SK-N-SH (cell line): ENCODE measurements at regions not wholly inside any gene's neighbourhood (a gene's known extent, or its start where the extent isn't known, plus 50 kb on each side); places are given as distances from the start of the nearest gene placed in this dataset.

Source experiments
- CTCF ChIA-PET: fragments of 300-600, 350-600 bp; formaldehyde crosslinking; extraction: SDS; loops from one replicate; lab custom pipeline; 2021; lab: Yijun Ruan, JAX
- POLR2A ChIA-PET: fragments of 350-600 bp; sonication (Branson Sonifier 250); formaldehyde crosslinking; extraction: SDS; loops from one replicate; lab custom pipeline; 2020; ENCODE audit warnings: antibody characterized with exemption, inconsistent platforms; lab: Yijun Ruan, JAX
- DNase-seq: peaks from one replicate; pipeline ENCODE4 v3.0.0; 2012
- H2AFZ ChIP-seq: fragments of 200-600 bp; sonication (generic); 2 replicates; pipeline ENCODE4 v1.8.1; 2016; ENCODE audit warnings: antibody characterized with exemption, mild to moderate bottlenecking, low read depth
- H3F3A ChIP-seq: fragments of 200-600 bp; sonication (generic); replicated peaks from 2 replicates; pipeline ENCODE3; 2016; ENCODE audit warnings: antibody characterized with exemption, mild to moderate bottlenecking; ENCODE audit not compliant: insufficient read depth
- H3K27ac ChIP-seq, 2 experiments: fragments of 200-500 bp in 1 of 2; fragments of 200-600 bp in 1 of 2; sonication (Bioruptor generic) in 1 of 2; sonication (generic), shearing (Covaris generic) in 1 of 2; 2 replicates each; pipeline versions ENCODE4 v1.5.1 to v1.6.1; 2014 to 2016; ENCODE audit warnings: low read depth in 2 of 2, inconsistent platforms in 1 of 2, low read length in 1 of 2, mild to moderate bottlenecking in 1 of 2, mixed read lengths in 1 of 2
- H3K27me3 ChIP-seq: fragments of 200-600 bp; sonication (generic), shearing (Covaris generic); 2 replicates; pipeline ENCODE4 v1.6.1; 2016; ENCODE audit warnings: mixed run types; ENCODE audit not compliant: insufficient read depth
- H3K36me3 ChIP-seq, 2 experiments: fragments of 200-500 bp in 1 of 2; fragments of 200-600 bp in 1 of 2; sonication (Bioruptor generic) in 1 of 2; sonication (generic) in 1 of 2; replicated peaks in 1 of 2; 2 replicates each; pipeline versions ENCODE3 to v1.5.1; 2014 to 2016; ENCODE audit warnings: low read length in 1 of 2, mild to moderate bottlenecking in 1 of 2; ENCODE audit not compliant: insufficient read depth in 2 of 2, control insufficient read depth in 1 of 2
- H3K4me1 ChIP-seq, 2 experiments: fragments of 200-500 bp in 1 of 2; fragments of 200-600 bp in 1 of 2; sonication (Bioruptor generic) in 1 of 2; sonication (generic), shearing (Covaris generic) in 1 of 2; 2 replicates each; pipeline versions ENCODE4 v1.5.1 to v1.6.1; 2014 to 2016; ENCODE audit warnings: low read depth in 1 of 2, low read length in 1 of 2, mixed run types in 1 of 2; ENCODE audit not compliant: insufficient read depth in 2 of 2, control insufficient read depth in 1 of 2
- H3K4me2 ChIP-seq: fragments of 200-600 bp; sonication (generic), shearing (Covaris generic); 2 replicates; pipeline ENCODE4 v1.6.1; 2017; ENCODE audit warnings: mixed run types
- H3K4me3 ChIP-seq, 2 experiments: fragments of 200-500 bp in 1 of 2; fragments of 200-600 bp in 1 of 2; sonication (Bioruptor generic) in 1 of 2; sonication (generic), shearing (Covaris generic) in 1 of 2; 2 replicates each; pipeline versions ENCODE4 v1.5.1 to v1.8.1; 2014 to 2016; ENCODE audit warnings: low read depth in 2 of 2, inconsistent platforms in 1 of 2, low read length in 1 of 2, mild to moderate bottlenecking in 1 of 2, mixed read lengths in 1 of 2, moderate library complexity in 1 of 2
- H3K79me2 ChIP-seq: fragments of 200-600 bp; sonication (generic); 2 replicates; pipeline ENCODE4 v1.8.1; 2017; ENCODE audit warnings: mild to moderate bottlenecking; ENCODE audit not compliant: insufficient read depth
- H3K9ac ChIP-seq: fragments of 200-600 bp; sonication (generic); 2 replicates; pipeline ENCODE4 v1.6.1; 2017; ENCODE audit warnings: mixed run types
- H3K9me2 ChIP-seq: fragments of 200-600 bp; sonication (generic); 2 replicates; pipeline ENCODE4 v1.6.1; 2017; ENCODE audit warnings: mixed run types
- H3K9me3 ChIP-seq: fragments of 200-600 bp; sonication (generic); 2 replicates; pipeline ENCODE4 v1.6.1; 2017; ENCODE audit warnings: mixed run types, mild to moderate bottlenecking, moderate library complexity
- H4K20me1 ChIP-seq: fragments of 200-600 bp; sonication (generic); 2 replicates; pipeline ENCODE4 v1.6.1; 2017; ENCODE audit warnings: mild to moderate bottlenecking, mixed run types; ENCODE audit not compliant: insufficient read depth
- ELF1 ChIP-seq: IDR thresholded peaks from 2 replicates; pipeline ENCODE4 v1.4.0; 2012
- EP300 ChIP-seq, 2 experiments: IDR thresholded peaks; 2 replicates each; pipeline versions ENCODE4 v1.4.0 to v1.6.1; 2012; ENCODE audit warnings: borderline replicate concordance in 1 of 2, low read depth in 1 of 2, low read length in 1 of 2
- EZH2phosphoT487 ChIP-seq: fragments of 200-600 bp; sonication (generic); IDR thresholded peaks from 2 replicates; pipeline ENCODE4 v1.6.1; 2017; ENCODE audit warnings: low read depth, mixed run types, mild to moderate bottlenecking, antibody characterized with exemption, moderate library complexity, borderline replicate concordance
- FOSL2 ChIP-seq: IDR thresholded peaks from 2 replicates; pipeline ENCODE4 v1.4.0; 2012; ENCODE audit warnings: low read depth, mild to moderate bottlenecking, moderate library complexity, borderline replicate concordance
- FOXJ3 ChIP-seq: sonication (generic); formaldehyde crosslinking; IDR thresholded peaks from 2 replicates; pipeline ENCODE4 v1.5.1; 2020; ENCODE audit warnings: mild to moderate bottlenecking, missing genetic modification reagents
- FOXM1 ChIP-seq: IDR thresholded peaks from 2 replicates; pipeline ENCODE4 v1.4.0; 2012; ENCODE audit warnings: low read depth, mild to moderate bottlenecking
- GABPA ChIP-seq: IDR thresholded peaks from 2 replicates; pipeline ENCODE4 v1.4.0; 2012; ENCODE audit warnings: low read depth, mild to moderate bottlenecking
- JUND ChIP-seq: IDR thresholded peaks from 2 replicates; pipeline ENCODE4 v1.4.0; 2012
- NFIC ChIP-seq: IDR thresholded peaks from 2 replicates; pipeline ENCODE4 v1.4.0; 2012; ENCODE audit warnings: borderline replicate concordance
- RAD21 ChIP-seq: IDR thresholded peaks from 2 replicates; pipeline ENCODE4 v1.6.1; 2012; ENCODE audit warnings: mild to moderate bottlenecking, low read length
- RFX5 ChIP-seq: IDR thresholded peaks from 2 replicates; pipeline ENCODE4 v1.6.1; 2012; ENCODE audit warnings: mild to moderate bottlenecking, improper control_type of control experiment, low read length
- RXRA ChIP-seq: IDR thresholded peaks from 2 replicates; pipeline ENCODE4 v1.4.0; 2012; ENCODE audit warnings: low read depth, mild to moderate bottlenecking, borderline replicate concordance
- SIN3A ChIP-seq: IDR thresholded peaks from 2 replicates; pipeline ENCODE4 v1.6.1; 2012; ENCODE audit warnings: low read depth, mild to moderate bottlenecking, low read length, moderate library complexity, borderline replicate concordance
- SMC3 ChIP-seq: IDR thresholded peaks from 2 replicates; pipeline ENCODE4 v1.6.1; 2012; ENCODE audit warnings: low read depth, low read length, improper control_type of control experiment
- TAF1 ChIP-seq: IDR thresholded peaks from 2 replicates; pipeline ENCODE4 v1.6.1; 2012; ENCODE audit warnings: low read depth, mild to moderate bottlenecking, low read length, moderate library complexity, borderline replicate concordance
- TEAD4 ChIP-seq: IDR thresholded peaks from 2 replicates; pipeline ENCODE4 v1.4.0; 2012; ENCODE audit warnings: mild to moderate bottlenecking, borderline replicate concordance; ENCODE audit not compliant: insufficient read depth
- YY1 ChIP-seq: IDR thresholded peaks from 2 replicates; pipeline ENCODE4 v1.4.0; 2012; ENCODE audit warnings: low read depth, mild to moderate bottlenecking
- WGBS: methylation state at CpG from one replicate; pipeline ENCODE4 v1.1.6; 2017; ENCODE audit warnings: low lambda C conversion rate; 5-methylcytosine and 5-hydroxymethylcytosine counted together
- TF ChIP-seq, protein P1 (sequence below): fragments of 150-350 bp; IDR thresholded peaks from 2 replicates; pipeline ENCODE4 v1.6.1; 2017; ENCODE audit warnings: antibody characterized with exemption, low read length, low read depth, borderline replicate concordance
- TF ChIP-seq, protein P2 (sequence below): IDR thresholded peaks from 2 replicates; pipeline ENCODE4 v1.4.0; 2012; ENCODE audit warnings: low read depth, borderline replicate concordance
- TF ChIP-seq, protein P3 (sequence below): IDR thresholded peaks from 2 replicates; pipeline ENCODE4 v1.4.0; 2012; ENCODE audit warnings: low read depth
- TF ChIP-seq, protein P4 (sequence below): fragments of 200-600 bp; sonication (generic); IDR thresholded peaks from 2 replicates; pipeline ENCODE4 v1.6.1; 2017; ENCODE audit warnings: antibody characterized with exemption, mild to moderate bottlenecking, moderate library complexity

DNA sequence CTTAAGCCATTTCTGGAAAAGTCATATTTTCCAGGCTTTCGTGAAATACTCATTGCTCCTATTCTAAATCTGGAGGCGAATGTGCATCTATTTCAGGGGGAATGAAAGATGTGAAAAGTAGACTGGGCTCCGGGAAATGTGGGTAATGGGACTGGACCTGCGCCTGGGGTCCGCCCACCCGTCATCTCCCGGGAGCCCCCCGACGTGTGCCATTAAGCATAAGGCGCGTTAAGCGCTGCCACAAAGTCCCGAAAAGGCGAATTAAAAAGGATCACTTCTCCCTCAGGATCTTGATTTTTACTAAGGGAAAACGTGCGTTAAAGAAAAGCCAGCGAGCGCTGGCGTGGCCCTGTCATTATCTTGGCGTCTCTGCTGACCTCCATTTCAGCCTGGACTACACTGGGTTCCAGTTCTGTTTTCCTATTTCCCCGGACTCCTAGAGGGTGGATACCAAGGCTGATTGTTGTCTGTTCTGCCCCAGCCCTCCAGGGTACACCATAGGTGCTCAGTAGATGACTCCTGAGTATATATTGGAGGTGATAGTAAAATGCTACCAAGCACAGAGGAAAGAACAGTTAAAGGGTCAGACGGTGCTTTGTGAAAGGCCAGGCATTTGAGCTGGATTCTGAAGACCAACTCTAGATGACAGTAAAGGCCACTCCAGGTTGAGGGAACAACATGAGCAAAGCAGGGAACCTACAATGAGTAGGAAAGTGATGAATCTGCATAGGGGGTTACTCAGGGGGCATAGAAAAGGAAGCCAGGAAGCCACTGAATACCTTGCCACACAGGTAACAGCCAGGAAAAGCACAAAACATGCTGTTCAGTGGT lies 89.2 kb upstream of the ARID1B start (continued):
- TF ChIP-seq, protein P1, sequence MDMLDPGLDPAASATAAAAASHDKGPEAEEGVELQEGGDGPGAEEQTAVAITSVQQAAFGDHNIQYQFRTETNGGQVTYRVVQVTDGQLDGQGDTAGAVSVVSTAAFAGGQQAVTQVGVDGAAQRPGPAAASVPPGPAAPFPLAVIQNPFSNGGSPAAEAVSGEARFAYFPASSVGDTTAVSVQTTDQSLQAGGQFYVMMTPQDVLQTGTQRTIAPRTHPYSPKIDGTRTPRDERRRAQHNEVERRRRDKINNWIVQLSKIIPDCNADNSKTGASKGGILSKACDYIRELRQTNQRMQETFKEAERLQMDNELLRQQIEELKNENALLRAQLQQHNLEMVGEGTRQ = no peak
- TF ChIP-seq RFX5 (no peak), GABPA (no peak)
- TF ChIP-seq, all 33 proteins: peak for 0

DNA sequence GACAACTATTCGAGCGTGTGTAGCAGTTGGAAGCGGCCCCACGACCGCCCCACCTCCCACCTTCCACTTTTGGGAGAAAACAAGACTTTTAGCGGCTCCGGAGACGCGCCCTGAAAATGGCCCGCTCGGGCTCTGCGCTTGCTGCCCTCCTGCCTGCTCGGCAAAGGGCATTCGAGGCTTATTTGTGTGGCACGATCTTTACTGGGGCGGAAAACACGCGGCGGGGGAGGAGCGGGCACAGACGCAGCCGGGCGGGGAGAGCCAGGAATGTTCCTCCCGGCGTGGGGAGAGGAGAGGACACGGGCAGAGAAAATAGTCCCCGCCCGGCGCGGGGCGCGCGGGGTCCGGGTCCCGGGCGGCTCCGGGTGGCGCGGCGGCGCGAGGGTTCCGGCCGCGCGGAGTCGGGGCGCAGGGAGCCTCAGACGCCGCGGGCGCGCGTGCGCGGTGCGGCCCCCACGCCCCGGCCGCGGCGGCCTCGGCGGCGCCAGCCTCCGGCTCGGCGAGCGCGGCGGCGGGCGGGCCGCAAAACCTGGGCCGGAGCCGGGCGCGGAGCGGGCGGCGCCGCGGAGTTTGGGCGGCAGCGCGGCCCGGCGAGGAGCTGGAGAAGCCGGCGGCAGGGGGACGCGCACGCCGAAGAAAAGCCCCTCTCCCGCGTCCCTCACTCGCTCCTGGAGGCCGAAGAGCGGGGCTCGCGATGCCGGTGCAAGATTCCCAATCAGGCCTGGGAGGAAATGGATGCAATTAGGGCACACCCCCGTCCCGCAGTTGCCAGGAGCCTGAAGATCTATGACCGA lies 90.0 kb upstream of the ARID1B start:
- peak overlapping the region; percentile 92 for H2AFZ ChIP-seq
- peak overlapping the region; percentile 98 to 99 for H3K27ac ChIP-seq
- peaks cover 17% of the 10 kb centered on the region for H3F3A ChIP-seq
- H4K20me1 ChIP-seq = no peaks in the 10 kb centered on the region
- no peaks in the 10 kb centered on the region for H3K9me2 ChIP-seq
- no peaks in the 10 kb centered on the region for H3K79me2 ChIP-seq
- ChIA-PET CTCF (interaction anchor here (0.6 to 1.4 kb wide), 6 partner anchors 34 to 335 kb away, joined by 3 to 7 read pairs (median 4); partner anchors contain the start of gene ARID1B), POLR2A (interaction anchor here (0.6 to 3.0 kb wide), 5 partner anchors 76 to 658 kb away, joined by 3 to 18 read pairs (median 8); partner anchors contain the start of gene ARID1B)
- peak; percentile 97 for DNase-seq
- peak overlapping the region; percentile 72 to 76 for H3K4me3 ChIP-seq
- H3K9me3 ChIP-seq = no peaks in the 10 kb centered on the region
- H3K36me3 ChIP-seq = no peaks in the 10 kb centered on the region
- no peaks in the 10 kb centered on the region for H3K27me3 ChIP-seq
- H3K4me2 ChIP-seq = peak overlapping the region; percentile 78
- H3K4me1 ChIP-seq = peaks cover 6% of the 10 kb centered on the region in 2 experiments; a peak in 3 of 4 replicates
- H3K9ac ChIP-seq = peak overlapping the region; percentile 99
- 0% methylated on average over 14 of the region's 105 CpGs for WGBS
- TF ChIP-seq SIN3A (0 out of 2 replicates have a peak, but pooled peaks have one; percentile 46), TAF1 (peak; percentile 78; the same call in 1 of the 2 replicates), NFIC (0 out of 2 replicates have a peak, but pooled peaks have one; percentile 6), GABPA (peak; percentile 25; the same call in 1 of the 2 replicates), SMC3 (no peak), RAD21 (0 out of 2 replicates have a peak, but pooled peaks have one; percentile 1), EZH2phosphoT487 (no peak), ELF1 (no peak), FOXM1 (no peak), JUND (no peak), RFX5 (no peak), YY1 (no peak), FOSL2 (no peak), FOXJ3 (CRISPR knock-in tag) (no peak), RXRA (no peak), EP300 (IDR thresholded peaks at IDR 0.05; ENCODE audit: borderline replicate concordance in 1 of 2, low read depth in 1 of 2, low read length in 1 of 2) (no peak), TEAD4 (no peak)
- TF ChIP-seq, protein P2, sequence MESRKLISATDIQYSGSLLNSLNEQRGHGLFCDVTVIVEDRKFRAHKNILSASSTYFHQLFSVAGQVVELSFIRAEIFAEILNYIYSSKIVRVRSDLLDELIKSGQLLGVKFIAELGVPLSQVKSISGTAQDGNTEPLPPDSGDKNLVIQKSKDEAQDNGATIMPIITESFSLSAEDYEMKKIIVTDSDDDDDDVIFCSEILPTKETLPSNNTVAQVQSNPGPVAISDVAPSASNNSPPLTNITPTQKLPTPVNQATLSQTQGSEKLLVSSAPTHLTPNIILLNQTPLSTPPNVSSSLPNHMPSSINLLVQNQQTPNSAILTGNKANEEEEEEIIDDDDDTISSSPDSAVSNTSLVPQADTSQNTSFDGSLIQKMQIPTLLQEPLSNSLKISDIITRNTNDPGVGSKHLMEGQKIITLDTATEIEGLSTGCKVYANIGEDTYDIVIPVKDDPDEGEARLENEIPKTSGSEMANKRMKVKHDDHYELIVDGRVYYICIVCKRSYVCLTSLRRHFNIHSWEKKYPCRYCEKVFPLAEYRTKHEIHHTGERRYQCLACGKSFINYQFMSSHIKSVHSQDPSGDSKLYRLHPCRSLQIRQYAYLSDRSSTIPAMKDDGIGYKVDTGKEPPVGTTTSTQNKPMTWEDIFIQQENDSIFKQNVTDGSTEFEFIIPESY = no peak
- TF ChIP-seq, protein P3, sequence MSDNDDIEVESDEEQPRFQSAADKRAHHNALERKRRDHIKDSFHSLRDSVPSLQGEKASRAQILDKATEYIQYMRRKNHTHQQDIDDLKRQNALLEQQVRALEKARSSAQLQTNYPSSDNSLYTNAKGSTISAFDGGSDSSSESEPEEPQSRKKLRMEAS = no peak; the same call in 1 of the 2 replicates
- TF ChIP-seq, protein P4, sequence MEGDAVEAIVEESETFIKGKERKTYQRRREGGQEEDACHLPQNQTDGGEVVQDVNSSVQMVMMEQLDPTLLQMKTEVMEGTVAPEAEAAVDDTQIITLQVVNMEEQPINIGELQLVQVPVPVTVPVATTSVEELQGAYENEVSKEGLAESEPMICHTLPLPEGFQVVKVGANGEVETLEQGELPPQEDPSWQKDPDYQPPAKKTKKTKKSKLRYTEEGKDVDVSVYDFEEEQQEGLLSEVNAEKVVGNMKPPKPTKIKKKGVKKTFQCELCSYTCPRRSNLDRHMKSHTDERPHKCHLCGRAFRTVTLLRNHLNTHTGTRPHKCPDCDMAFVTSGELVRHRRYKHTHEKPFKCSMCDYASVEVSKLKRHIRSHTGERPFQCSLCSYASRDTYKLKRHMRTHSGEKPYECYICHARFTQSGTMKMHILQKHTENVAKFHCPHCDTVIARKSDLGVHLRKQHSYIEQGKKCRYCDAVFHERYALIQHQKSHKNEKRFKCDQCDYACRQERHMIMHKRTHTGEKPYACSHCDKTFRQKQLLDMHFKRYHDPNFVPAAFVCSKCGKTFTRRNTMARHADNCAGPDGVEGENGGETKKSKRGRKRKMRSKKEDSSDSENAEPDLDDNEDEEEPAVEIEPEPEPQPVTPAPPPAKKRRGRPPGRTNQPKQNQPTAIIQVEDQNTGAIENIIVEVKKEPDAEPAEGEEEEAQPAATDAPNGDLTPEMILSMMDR = no peak
- TF ChIP-seq, protein P1 = no peak
